ENCODE measurements at regions not wholly inside any gene's neighbourhood (a gene's known extent, or its start where the extent isn't known, plus 50 kb on each side); places are given as distances from the start of the nearest gene placed in this dataset.

- no peaks in the 10 kb centered on the region for H3K36me3 ChIP-seq
- no peak for DNase-seq (ENCODE audit: low read depth in 1 of 2, low spot score in 1 of 2)
- peaks cover 22% of the 10 kb centered on the region for H3K27me3 ChIP-seq
- no peaks in the 10 kb centered on the region for H3K9me3 ChIP-seq (ENCODE audit: low read depth)
- H3K4me1 ChIP-seq (ENCODE audit: low read depth) = peaks cover 6% of the 10 kb centered on the region
- TF ChIP-seq, protein P1, sequence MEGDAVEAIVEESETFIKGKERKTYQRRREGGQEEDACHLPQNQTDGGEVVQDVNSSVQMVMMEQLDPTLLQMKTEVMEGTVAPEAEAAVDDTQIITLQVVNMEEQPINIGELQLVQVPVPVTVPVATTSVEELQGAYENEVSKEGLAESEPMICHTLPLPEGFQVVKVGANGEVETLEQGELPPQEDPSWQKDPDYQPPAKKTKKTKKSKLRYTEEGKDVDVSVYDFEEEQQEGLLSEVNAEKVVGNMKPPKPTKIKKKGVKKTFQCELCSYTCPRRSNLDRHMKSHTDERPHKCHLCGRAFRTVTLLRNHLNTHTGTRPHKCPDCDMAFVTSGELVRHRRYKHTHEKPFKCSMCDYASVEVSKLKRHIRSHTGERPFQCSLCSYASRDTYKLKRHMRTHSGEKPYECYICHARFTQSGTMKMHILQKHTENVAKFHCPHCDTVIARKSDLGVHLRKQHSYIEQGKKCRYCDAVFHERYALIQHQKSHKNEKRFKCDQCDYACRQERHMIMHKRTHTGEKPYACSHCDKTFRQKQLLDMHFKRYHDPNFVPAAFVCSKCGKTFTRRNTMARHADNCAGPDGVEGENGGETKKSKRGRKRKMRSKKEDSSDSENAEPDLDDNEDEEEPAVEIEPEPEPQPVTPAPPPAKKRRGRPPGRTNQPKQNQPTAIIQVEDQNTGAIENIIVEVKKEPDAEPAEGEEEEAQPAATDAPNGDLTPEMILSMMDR (IDR thresholded peaks at IDR 0.05; ENCODE audit: low read depth, low read length) = no peak
- no peak overlapping the region for H3K27ac ChIP-seq
- no peak overlapping the region for H3K4me3 ChIP-seq
These were observed 121.9 kb upstream of the CD93 start for GRCh38 chr20:23207826-23208540.

- Histone ChIP-seq H3K4me1 (ENCODE audit: low read depth) (peaks cover 6% of the 10 kb centered on the region), H3K27ac (no peak overlapping the region), H3K4me3 (no peak overlapping the region), H3K9me3 (ENCODE audit: low read depth) (no peaks in the 10 kb centered on the region), H3K36me3 (no peaks in the 10 kb centered on the region), H3K27me3 (peaks cover 27% of the 10 kb centered on the region)
- TF ChIP-seq, protein P1 (IDR thresholded peaks at IDR 0.05; ENCODE audit: low read depth, low read length) = no peak
- DNase-seq (ENCODE audit: low read depth in 1 of 2, low spot score in 1 of 2) = no peak
These were observed 120.9 kb upstream of the CD93 start for GRCh38 chr20:23206995-23207394.

GRCh38 chr20:23206061-23206460 is 119.9 kb upstream of the CD93 start:
- H3K36me3 ChIP-seq = no peaks in the 10 kb centered on the region
- H3K27me3 ChIP-seq = peaks cover 36% of the 10 kb centered on the region
- peaks cover 6% of the 10 kb centered on the region for H3K4me1 ChIP-seq (ENCODE audit: low read depth)
- TF ChIP-seq, protein P1 (IDR thresholded peaks at IDR 0.05; ENCODE audit: low read depth, low read length) = no peak
- no peak overlapping the region for H3K27ac ChIP-seq
- H3K9me3 ChIP-seq (ENCODE audit: low read depth) = no peaks in the 10 kb centered on the region
- no peak for DNase-seq (ENCODE audit: low read depth in 1 of 2, low spot score in 1 of 2)
- H3K4me3 ChIP-seq = no peak overlapping the region

- TF ChIP-seq, protein P1 (IDR thresholded peaks at IDR 0.05; ENCODE audit: low read depth, low read length) = no peak
- H3K4me1 ChIP-seq (ENCODE audit: low read depth) = peaks cover 6% of the 10 kb centered on the region
- no peak overlapping the region for H3K27ac ChIP-seq
- no peak overlapping the region for H3K4me3 ChIP-seq
- peaks cover 36% of the 10 kb centered on the region for H3K27me3 ChIP-seq
- DNase-seq (ENCODE audit: low read depth in 1 of 2, low spot score in 1 of 2) = peak in 1 of 2 donors; percentile 67
- no peaks in the 10 kb centered on the region for H3K36me3 ChIP-seq
- no peaks in the 10 kb centered on the region for H3K9me3 ChIP-seq (ENCODE audit: low read depth)
These were observed 119.5 kb upstream of the CD93 start for GRCh38 chr20:23205611-23206041.

DNA sequence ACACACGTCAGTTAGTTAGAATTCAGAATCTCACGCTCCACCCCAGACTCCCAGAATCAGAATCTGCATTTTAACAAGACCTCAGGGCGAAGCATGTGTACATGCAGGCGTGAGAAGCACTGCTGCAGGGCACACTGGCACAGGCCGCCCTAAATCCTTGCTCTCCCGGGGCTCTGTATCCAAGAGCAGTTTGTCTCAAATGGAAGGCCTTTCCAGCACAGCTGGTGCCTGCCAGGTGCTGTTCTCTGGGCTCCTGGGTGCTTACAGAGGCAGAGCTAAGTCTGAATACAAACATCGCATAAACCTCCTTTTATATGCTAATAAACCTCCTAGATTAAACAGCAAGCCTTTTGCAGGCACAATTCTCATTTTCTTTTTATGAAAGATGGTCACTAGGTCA is 119.1 kb upstream of the CD93 start:
- no peak for DNase-seq (ENCODE audit: low read depth in 1 of 2, low spot score in 1 of 2)
- H3K27me3 ChIP-seq = peaks cover 38% of the 10 kb centered on the region
- H3K9me3 ChIP-seq (ENCODE audit: low read depth) = no peaks in the 10 kb centered on the region
- H3K4me1 ChIP-seq (ENCODE audit: low read depth) = peaks cover 6% of the 10 kb centered on the region
- TF ChIP-seq, protein P1 (IDR thresholded peaks at IDR 0.05; ENCODE audit: low read depth, low read length) = no peak
- no peaks in the 10 kb centered on the region for H3K36me3 ChIP-seq
- no peak overlapping the region for H3K27ac ChIP-seq
- no peak overlapping the region for H3K4me3 ChIP-seq
